Keratinocyte (primary cell): ENCODE measurements at regions not wholly inside any gene's neighbourhood (a gene's known extent, or its start where the extent isn't known, plus 50 kb on each side); places are given as distances from the start of the nearest gene placed in this dataset.

Source experiments
- DNase-seq: peaks from one replicate; pipeline ENCODE4 v3.0.0-alpha.2; 2011; ENCODE audit warnings: low read depth, missing footprints, low spot score
- FAIRE-seq: peaks from 2 replicates; lab custom pipeline; 2011; peaks lifted over from hg19 to GRCh38; lab: Jason Lieb, UNC
- H2AFZ ChIP-seq: 2 replicates; pipeline ENCODE4 v1.6.0; 2012; ENCODE audit warnings: low read length, control low read depth, inconsistent platforms; ENCODE audit not compliant: control insufficient read depth
- H3K27ac ChIP-seq: 2 replicates; pipeline ENCODE4 v1.5.1; 2011; ENCODE audit warnings: low read length; ENCODE audit not compliant: control insufficient read depth, insufficient read depth
- H3K27me3 ChIP-seq: 3 replicates; pipeline ENCODE4 v1.6.0; 2011; ENCODE audit warnings: low read length; ENCODE audit not compliant: control insufficient read depth, insufficient read depth; ENCODE audit errors: extremely low read depth
- H3K36me3 ChIP-seq, 2 experiments: 2 replicates in 1 of 2; 3 replicates in 1 of 2; pipeline ENCODE4 v1.5.1; 2011; ENCODE audit warnings: low read length in 2 of 2, mild to moderate bottlenecking in 1 of 2; ENCODE audit not compliant: control insufficient read depth in 2 of 2, insufficient read depth in 2 of 2; ENCODE audit errors: extremely low read depth in 1 of 2
- H3K4me1 ChIP-seq: 3 replicates; pipeline ENCODE4 v1.5.1; 2011; ENCODE audit warnings: low read length; ENCODE audit not compliant: control insufficient read depth, insufficient read depth; ENCODE audit errors: extremely low read depth
- H3K4me2 ChIP-seq: 3 replicates; pipeline ENCODE4 v1.6.0; 2011; ENCODE audit warnings: low read depth, low read length; ENCODE audit not compliant: control insufficient read depth, insufficient read depth; ENCODE audit errors: extremely low read depth
- H3K4me3 ChIP-seq, 3 experiments: fragments of 200-600 bp in 1 of 3; sonication (generic) in 1 of 3; 2 replicates in 2 of 3; 3 replicates in 1 of 3; pipeline ENCODE4 v1.5.1; 2011 to 2016; ENCODE audit warnings: low read length in 3 of 3, mild to moderate bottlenecking in 3 of 3, control low read depth in 2 of 3, inconsistent platforms in 1 of 3, low read depth in 1 of 3, mixed read lengths in 1 of 3, mixed run types in 1 of 3, moderate library complexity in 1 of 3; ENCODE audit not compliant: control insufficient read depth in 2 of 3, insufficient read depth in 2 of 3; ENCODE audit errors: extremely low read depth in 1 of 3
- H3K79me2 ChIP-seq: 2 replicates; pipeline ENCODE4 v1.6.0; 2012; ENCODE audit warnings: low read length; ENCODE audit not compliant: control insufficient read depth, insufficient read depth
- H3K9ac ChIP-seq: 3 replicates; pipeline ENCODE4 v1.6.0; 2011; ENCODE audit warnings: low read length; ENCODE audit not compliant: control insufficient read depth, insufficient read depth; ENCODE audit errors: extremely low read depth
- H3K9me1 ChIP-seq: 3 replicates; pipeline ENCODE4 v1.6.0; 2011; ENCODE audit warnings: low read length; ENCODE audit not compliant: control insufficient read depth, insufficient read depth; ENCODE audit errors: extremely low read depth
- H3K9me3 ChIP-seq: 2 replicates; pipeline ENCODE4 v1.5.1; 2012; ENCODE audit warnings: low read depth, low read length; ENCODE audit not compliant: control insufficient read depth
- H4K20me1 ChIP-seq: 3 replicates; pipeline ENCODE4 v1.6.0; 2011; ENCODE audit warnings: low read length; ENCODE audit not compliant: control insufficient read depth, insufficient read depth; ENCODE audit errors: extremely low read depth
- CTCF ChIP-seq, 3 experiments: IDR thresholded peaks in 1 of 3; conservative IDR thresholded peaks in 1 of 3; optimal IDR thresholded peaks in 1 of 3; 2 replicates in 2 of 3; 3 replicates in 1 of 3; pipeline versions ENCODE3 to v1.5.1; 2011; ENCODE audit warnings: low read length in 3 of 3, mild to moderate bottlenecking in 3 of 3, moderate library complexity in 2 of 3, control low read depth in 1 of 3, inconsistent platforms in 1 of 3; ENCODE audit not compliant: insufficient read depth in 2 of 3; ENCODE audit errors: extremely low read depth in 1 of 3
- EZH2 ChIP-seq: IDR thresholded peaks from one replicate; pipeline ENCODE4 v1.6.1; 2012; ENCODE audit warnings: inconsistent platforms, mild to moderate bottlenecking, low read length, moderate library complexity
- dilution Hi-C: fragments of 300-500 bp; cut with MboI; formaldehyde crosslinking; loops from one replicate; pipeline ENCODE4 v1.7.0; 2020; ENCODE audit warnings: low sequenced_read_pairs; ENCODE audit not compliant: extremely low pct_ligation_motif_present

- H3K4me2 ChIP-seq, result no peak overlapping the region
- H3K9me1 ChIP-seq, result no peaks in the 10 kb centered on the region
- H3K79me2 ChIP-seq, result no peaks in the 10 kb centered on the region
- H4K20me1 ChIP-seq, result no peaks in the 10 kb centered on the region
- DNase-seq, result no peak
- H3K36me3 ChIP-seq, result no peaks in the 10 kb centered on the region
- H3K27me3 ChIP-seq, result no peaks in the 10 kb centered on the region
- no peak overlapping the region for H3K9ac ChIP-seq
- H3K9me3 ChIP-seq, result no peaks in the 10 kb centered on the region
- TF ChIP-seq CTCF (optimal IDR thresholded peaks at IDR 0.05 in 1 of 3, IDR thresholded peaks at IDR 0.05 in 1 of 3, conservative IDR thresholded peaks at IDR 0.05 in 1 of 3; ENCODE audit: extremely low read depth in 1 of 3, insufficient read depth in 2 of 3, low read length in 3 of 3), result no peak
- no peak for TF ChIP-seq EZH2
- H3K27ac ChIP-seq, result no peak overlapping the region
- H3K4me1 ChIP-seq, result no peaks in the 10 kb centered on the region
- dilution Hi-C loops, result no loop called here
- no peak overlapping the region for H2AFZ ChIP-seq
- peak; percentile 32 for FAIRE-seq
- no peak overlapping the region for H3K4me3 ChIP-seq
Observed at GRCh38 chr12:19695244-19696098, 256.2 kb downstream of the AEBP2 start.

GRCh38 chr12:19700969-19701368, 261.7 kb downstream of the AEBP2 start:
- DNase-seq (no peak), FAIRE-seq (no peak)
- Histone ChIP-seq H3K9me3 (no peaks in the 10 kb centered on the region), H3K27me3 (no peaks in the 10 kb centered on the region), H2AFZ (no peak overlapping the region), H4K20me1 (no peaks in the 10 kb centered on the region), H3K4me1 (no peaks in the 10 kb centered on the region), H3K4me2 (no peak overlapping the region), H3K4me3 (no peak overlapping the region), H3K79me2 (no peaks in the 10 kb centered on the region), H3K9me1 (no peaks in the 10 kb centered on the region), H3K9ac (no peak overlapping the region), H3K36me3 (no peaks in the 10 kb centered on the region), H3K27ac (no peak overlapping the region)
- dilution Hi-C loops, result no loop called here
- TF ChIP-seq CTCF (optimal IDR thresholded peaks at IDR 0.05 in 1 of 3, IDR thresholded peaks at IDR 0.05 in 1 of 3, conservative IDR thresholded peaks at IDR 0.05 in 1 of 3; ENCODE audit: extremely low read depth in 1 of 3, insufficient read depth in 2 of 3, low read length in 3 of 3), result no peak
- no peak for TF ChIP-seq EZH2
